ENCODE measurements at regions not wholly inside any gene's neighbourhood (a gene's known extent, or its start where the extent isn't known, plus 50 kb on each side); places are given as distances from the start of the nearest gene placed in this dataset.

DNA sequence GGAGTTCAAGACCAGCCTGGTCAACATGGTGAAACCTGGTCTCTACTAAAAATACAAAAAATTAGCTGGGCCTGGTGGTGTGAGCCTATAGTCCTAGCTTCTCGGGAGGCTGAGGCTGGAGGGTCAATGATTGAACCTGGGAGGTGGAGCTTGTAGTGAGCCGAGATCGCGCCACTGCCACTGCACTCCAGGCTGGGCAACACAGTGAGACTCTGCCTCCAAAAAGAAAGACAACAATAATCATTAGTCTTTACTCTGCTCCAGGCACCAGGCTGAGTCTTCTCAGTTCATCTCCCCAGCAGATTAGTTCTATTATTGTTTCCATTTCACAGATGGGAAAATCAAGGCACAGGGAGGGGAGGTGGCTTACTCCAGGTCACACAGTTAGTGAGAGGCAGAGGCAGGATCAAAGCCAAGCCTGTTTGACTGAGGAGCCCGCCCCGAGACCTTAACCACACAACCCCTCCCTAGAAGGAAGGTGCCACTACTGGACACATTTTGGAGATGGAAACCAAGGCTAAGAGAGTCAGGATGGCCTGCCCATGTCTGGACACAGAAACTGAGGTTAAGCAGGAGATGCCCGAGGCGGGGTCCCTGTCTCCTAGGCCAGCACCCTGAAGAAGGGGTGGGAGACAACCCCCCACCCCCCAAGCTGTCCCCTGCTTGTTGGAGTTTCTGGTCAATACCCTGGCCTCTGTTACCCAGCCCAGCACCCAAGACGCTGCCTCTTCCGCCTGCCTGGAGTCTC is 75.8 kb downstream of the CEBPB start:
- DNase-seq: no peak
- Mint-ChIP-seq H3K27me3 (peaks cover 22% of the 10 kb centered on the region), H3K4me3 (no peak overlapping the region), H3K36me3 (ENCODE audit: low read depth) (no peaks in the 10 kb centered on the region), H3K27ac (no peak overlapping the region), H3K4me1 (ENCODE audit: low read depth) (peaks cover 2% of the 10 kb centered on the region), H3K9me3 (no peaks in the 10 kb centered on the region)

GRCh38 chr20:50267041-50267865 is 76.6 kb downstream of the CEBPB start:
- Mint-ChIP-seq H3K9me3 (no peaks in the 10 kb centered on the region), H3K4me3 (no peak overlapping the region), H3K36me3 (ENCODE audit: low read depth) (no peaks in the 10 kb centered on the region), H3K4me1 (ENCODE audit: low read depth) (peaks cover 2% of the 10 kb centered on the region), H3K27ac (no peak overlapping the region), H3K27me3 (peaks cover 26% of the 10 kb centered on the region)
- DNase-seq: no peak

- Mint-ChIP-seq H3K36me3 (ENCODE audit: low read depth) (no peaks in the 10 kb centered on the region), H3K4me3 (no peak overlapping the region), H3K27me3 (peaks cover 30% of the 10 kb centered on the region), H3K27ac (no peak overlapping the region), H3K4me1 (ENCODE audit: low read depth) (peaks cover 2% of the 10 kb centered on the region), H3K9me3 (no peaks in the 10 kb centered on the region)
- no peak for DNase-seq
These were observed 77.2 kb downstream of the CEBPB start for GRCh38 chr20:50267866-50268219.

- H3K4me3 Mint-ChIP-seq: no peak overlapping the region
- peaks cover 2% of the 10 kb centered on the region for H3K4me1 Mint-ChIP-seq (ENCODE audit: low read depth)
- DNase-seq: no peak
- H3K27ac Mint-ChIP-seq: no peak overlapping the region
- H3K27me3 Mint-ChIP-seq: peaks cover 35% of the 10 kb centered on the region
- H3K36me3 Mint-ChIP-seq (ENCODE audit: low read depth): no peaks in the 10 kb centered on the region
- no peaks in the 10 kb centered on the region for H3K9me3 Mint-ChIP-seq
These were observed 78.7 kb downstream of the CEBPB start for GRCh38 chr20:50269091-50270033.

GRCh38 chr20:50270034-50270395 is 79.4 kb downstream of the CEBPB start:
- DNase-seq: no peak
- Mint-ChIP-seq H3K4me1 (ENCODE audit: low read depth) (peaks cover 2% of the 10 kb centered on the region), H3K9me3 (no peaks in the 10 kb centered on the region), H3K36me3 (ENCODE audit: low read depth) (no peaks in the 10 kb centered on the region), H3K27ac (no peak overlapping the region), H3K4me3 (no peak overlapping the region), H3K27me3 (peaks cover 35% of the 10 kb centered on the region)

- DNase-seq: no peak
- no peaks in the 10 kb centered on the region for H3K9me3 Mint-ChIP-seq
- peaks cover 35% of the 10 kb centered on the region for H3K27me3 Mint-ChIP-seq
- no peaks in the 10 kb centered on the region for H3K36me3 Mint-ChIP-seq (ENCODE audit: low read depth)
- H3K4me1 Mint-ChIP-seq (ENCODE audit: low read depth): peaks cover 2% of the 10 kb centered on the region
- H3K27ac Mint-ChIP-seq: no peak overlapping the region
- H3K4me3 Mint-ChIP-seq: no peak overlapping the region
These were observed 79.9 kb downstream of the CEBPB start for GRCh38 chr20:50270569-50270968.

GRCh38 chr20:50271176-50271575 is 80.5 kb downstream of the CEBPB start:
- Mint-ChIP-seq H3K27me3 (peaks cover 35% of the 10 kb centered on the region), H3K4me1 (ENCODE audit: low read depth) (peaks cover 2% of the 10 kb centered on the region), H3K9me3 (no peaks in the 10 kb centered on the region), H3K27ac (no peak overlapping the region), H3K36me3 (ENCODE audit: low read depth) (no peaks in the 10 kb centered on the region), H3K4me3 (no peak overlapping the region)
- no peak for DNase-seq

- Mint-ChIP-seq H3K4me1 (ENCODE audit: low read depth) (peaks cover 2% of the 10 kb centered on the region), H3K27ac (no peak overlapping the region), H3K4me3 (no peak overlapping the region), H3K27me3 (peaks cover 35% of the 10 kb centered on the region), H3K9me3 (no peaks in the 10 kb centered on the region), H3K36me3 (ENCODE audit: low read depth) (no peaks in the 10 kb centered on the region)
- no peak for DNase-seq
These were observed 81.0 kb downstream of the CEBPB start for GRCh38 chr20:50271612-50272011.

GRCh38 chr20:50272030-50272723 is 81.5 kb downstream of the CEBPB start:
- Mint-ChIP-seq H3K27me3 (peaks cover 35% of the 10 kb centered on the region), H3K27ac (no peak overlapping the region), H3K9me3 (no peaks in the 10 kb centered on the region), H3K36me3 (ENCODE audit: low read depth) (no peaks in the 10 kb centered on the region), H3K4me1 (ENCODE audit: low read depth) (peaks cover 2% of the 10 kb centered on the region), H3K4me3 (no peak overlapping the region)
- no peak for DNase-seq

DNA sequence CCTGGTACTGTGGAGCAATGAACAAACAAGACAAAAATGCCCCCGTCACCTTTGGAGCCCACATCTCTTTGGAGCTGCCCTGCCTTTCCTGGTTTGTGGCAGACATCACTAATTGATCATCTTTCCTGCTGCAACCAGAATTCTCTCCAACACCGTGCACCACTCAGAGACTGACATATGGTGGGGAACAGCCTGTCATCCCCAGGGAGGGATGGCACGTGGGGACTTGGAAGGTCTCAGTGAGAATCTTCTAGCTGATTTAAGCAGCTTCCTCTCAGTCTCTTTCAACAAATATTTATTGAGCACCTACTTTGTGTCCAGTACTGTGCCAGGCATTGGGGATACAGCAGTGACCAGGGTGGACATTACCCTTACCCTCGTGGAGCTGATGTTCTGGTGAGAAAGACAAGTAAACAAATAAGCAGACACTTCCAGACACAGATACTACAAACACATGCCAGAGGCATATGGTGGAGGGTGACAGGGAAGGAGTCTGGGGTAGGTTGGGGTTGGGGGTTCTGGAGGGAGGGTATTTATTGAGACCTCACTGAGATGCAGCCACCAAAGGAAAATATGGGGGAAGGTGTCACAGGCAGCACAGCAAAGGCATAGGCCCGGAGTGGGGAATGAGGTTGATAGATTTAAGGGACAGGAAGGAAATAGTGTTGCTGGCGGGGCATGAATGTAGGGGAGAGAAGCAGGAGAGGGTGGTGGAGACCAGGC is 82.3 kb downstream of the CEBPB start:
- peaks cover 2% of the 10 kb centered on the region for H3K4me1 Mint-ChIP-seq (ENCODE audit: low read depth)
- H3K27ac Mint-ChIP-seq: no peak overlapping the region
- no peaks in the 10 kb centered on the region for H3K36me3 Mint-ChIP-seq (ENCODE audit: low read depth)
- peaks cover 35% of the 10 kb centered on the region for H3K27me3 Mint-ChIP-seq
- H3K4me3 Mint-ChIP-seq: no peak overlapping the region
- H3K9me3 Mint-ChIP-seq: no peaks in the 10 kb centered on the region
- DNase-seq: no peak

GRCh38 chr20:50273601-50274491 is 83.2 kb downstream of the CEBPB start:
- H3K4me3 Mint-ChIP-seq: no peak overlapping the region
- peaks cover 2% of the 10 kb centered on the region for H3K4me1 Mint-ChIP-seq (ENCODE audit: low read depth)
- no peak overlapping the region for H3K27ac Mint-ChIP-seq
- no peak for DNase-seq
- peaks cover 35% of the 10 kb centered on the region for H3K27me3 Mint-ChIP-seq
- no peaks in the 10 kb centered on the region for H3K36me3 Mint-ChIP-seq (ENCODE audit: low read depth)
- H3K9me3 Mint-ChIP-seq: no peaks in the 10 kb centered on the region

DNA sequence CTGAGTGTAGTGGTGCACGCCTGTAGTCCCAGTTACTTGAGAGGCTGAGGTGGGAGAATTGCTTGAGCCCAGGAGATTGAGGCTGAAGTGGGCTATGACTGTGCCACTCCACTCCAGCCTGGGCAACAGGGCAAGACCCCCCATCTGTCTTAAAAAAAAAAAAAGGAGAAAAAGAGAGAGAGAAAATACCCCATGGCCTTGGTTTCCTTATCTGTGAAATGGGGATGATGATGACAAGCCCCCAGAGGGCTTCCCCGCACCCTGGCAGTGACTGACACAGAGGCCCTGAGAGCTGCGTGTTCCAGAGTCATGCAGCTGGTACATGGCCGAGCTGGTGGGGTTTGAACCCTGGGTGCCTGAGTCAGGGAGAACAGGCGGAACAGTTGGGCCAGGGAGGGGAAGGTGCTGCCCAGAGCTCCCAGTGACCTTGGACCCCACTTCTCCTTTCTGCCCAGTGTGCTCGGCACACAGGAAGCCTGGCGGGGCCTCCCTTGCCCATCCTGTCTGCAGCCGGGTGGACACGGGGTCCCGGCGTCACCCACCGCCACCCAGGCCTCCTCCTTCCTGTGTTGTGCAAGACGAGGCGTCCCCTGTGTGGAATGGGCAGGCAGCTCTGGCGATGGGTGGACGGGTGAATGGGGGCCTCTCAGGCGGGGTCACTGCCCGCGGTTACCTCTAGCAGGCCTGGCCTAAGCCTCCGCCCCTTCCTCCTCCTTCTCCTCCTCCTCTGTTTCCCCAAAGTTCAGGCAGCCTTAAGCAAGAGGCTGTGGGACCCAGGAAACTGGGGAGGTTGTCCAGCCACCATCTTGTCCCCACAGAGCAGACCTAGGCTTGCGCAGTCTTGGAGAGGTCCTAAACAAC is 84.2 kb downstream of the CEBPB start:
- Mint-ChIP-seq H3K9me3 (no peaks in the 10 kb centered on the region), H3K4me3 (no peak overlapping the region), H3K27me3 (peaks cover 30% of the 10 kb centered on the region), H3K27ac (no peak overlapping the region), H3K36me3 (ENCODE audit: low read depth) (no peaks in the 10 kb centered on the region), H3K4me1 (ENCODE audit: low read depth) (peaks cover 2% of the 10 kb centered on the region)
- DNase-seq: no peak
